WI38 (cell line): ENCODE measurements at regions not wholly inside any gene's neighbourhood (a gene's known extent, or its start where the extent isn't known, plus 50 kb on each side); places are given as distances from the start of the nearest gene placed in this dataset.

Experiments
- H3K4me3 ChIP-seq: 2 replicates; pipeline ENCODE4 v1.5.1; 2011; ENCODE audit warnings: low read depth, mild to moderate bottlenecking, control low read depth, low read length
- CTCF ChIP-seq: IDR thresholded peaks from 2 replicates; pipeline ENCODE4 v1.5.1; 2012; ENCODE audit warnings: low read depth, mild to moderate bottlenecking, control low read depth, low read length

DNA sequence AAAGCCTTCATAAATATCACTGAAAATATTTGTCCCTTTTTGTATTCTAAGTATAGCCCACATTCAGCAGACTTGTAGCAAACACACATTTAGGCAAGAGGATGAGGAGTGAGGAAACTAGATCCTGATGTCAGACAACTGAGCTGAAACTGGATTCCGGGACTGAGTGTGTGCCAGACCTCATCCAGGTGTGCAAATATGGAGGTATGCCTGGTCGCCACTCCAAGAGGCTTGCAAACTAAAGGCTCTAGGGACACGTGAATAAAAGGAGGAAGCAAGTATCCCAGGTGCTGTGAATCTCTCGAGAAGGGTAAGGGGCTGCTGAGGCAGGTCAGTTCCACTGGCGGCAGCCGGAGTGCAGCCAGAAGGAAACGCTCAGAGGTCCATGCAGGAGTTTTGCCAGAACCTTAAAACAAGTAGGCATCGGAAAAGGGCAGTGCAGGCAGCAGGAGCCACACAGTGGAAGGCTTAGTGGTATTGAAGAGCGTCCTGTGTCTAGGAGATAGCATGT lies 77.4 kb upstream of the ALDH1B1 start:
- no peak overlapping the region for H3K4me3 ChIP-seq
- no peak for TF ChIP-seq CTCF

DNA sequence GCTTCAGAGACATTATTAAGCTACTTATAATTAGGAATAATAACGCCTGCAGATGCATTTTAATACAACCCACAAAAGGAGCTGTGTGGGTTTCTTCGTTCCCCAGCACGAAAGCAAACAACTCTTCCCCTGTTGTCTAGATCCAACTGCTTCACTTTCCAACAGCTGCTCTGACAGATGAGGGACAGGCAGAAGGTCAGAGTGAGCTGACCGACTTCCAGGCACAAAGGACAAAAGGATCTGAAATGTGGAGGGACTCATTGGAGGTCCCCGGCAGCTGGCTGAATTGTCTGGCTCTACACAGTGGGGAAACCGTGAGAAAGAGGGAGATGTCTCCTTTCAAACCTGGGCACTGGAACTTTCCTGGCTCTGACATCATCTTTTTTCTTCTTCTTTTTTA lies 79.1 kb upstream of the ALDH1B1 start:
- H3K4me3 ChIP-seq, result no peak overlapping the region
- no peak for TF ChIP-seq CTCF

DNA sequence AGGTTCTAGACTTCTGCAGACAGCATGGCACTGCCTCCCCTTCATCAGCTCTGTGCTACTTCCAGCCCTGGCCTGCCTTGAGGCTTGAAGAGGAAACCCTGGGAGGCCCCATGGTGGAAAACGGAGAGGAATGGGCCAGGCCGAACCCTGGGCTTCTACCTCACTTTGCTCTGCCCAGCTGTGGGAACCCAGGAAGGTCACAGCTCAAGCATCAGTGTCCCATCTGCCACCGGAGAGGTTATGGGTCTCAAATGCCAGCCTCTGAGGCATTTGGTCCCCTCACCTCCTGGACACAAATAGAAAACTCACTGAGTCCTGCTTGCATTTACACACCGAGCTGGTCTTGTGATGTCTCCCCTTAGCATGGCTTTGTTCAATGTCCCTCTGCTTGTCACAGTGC lies 80.1 kb upstream of the ALDH1B1 start:
- no peak for TF ChIP-seq CTCF
- no peak overlapping the region for H3K4me3 ChIP-seq

DNA sequence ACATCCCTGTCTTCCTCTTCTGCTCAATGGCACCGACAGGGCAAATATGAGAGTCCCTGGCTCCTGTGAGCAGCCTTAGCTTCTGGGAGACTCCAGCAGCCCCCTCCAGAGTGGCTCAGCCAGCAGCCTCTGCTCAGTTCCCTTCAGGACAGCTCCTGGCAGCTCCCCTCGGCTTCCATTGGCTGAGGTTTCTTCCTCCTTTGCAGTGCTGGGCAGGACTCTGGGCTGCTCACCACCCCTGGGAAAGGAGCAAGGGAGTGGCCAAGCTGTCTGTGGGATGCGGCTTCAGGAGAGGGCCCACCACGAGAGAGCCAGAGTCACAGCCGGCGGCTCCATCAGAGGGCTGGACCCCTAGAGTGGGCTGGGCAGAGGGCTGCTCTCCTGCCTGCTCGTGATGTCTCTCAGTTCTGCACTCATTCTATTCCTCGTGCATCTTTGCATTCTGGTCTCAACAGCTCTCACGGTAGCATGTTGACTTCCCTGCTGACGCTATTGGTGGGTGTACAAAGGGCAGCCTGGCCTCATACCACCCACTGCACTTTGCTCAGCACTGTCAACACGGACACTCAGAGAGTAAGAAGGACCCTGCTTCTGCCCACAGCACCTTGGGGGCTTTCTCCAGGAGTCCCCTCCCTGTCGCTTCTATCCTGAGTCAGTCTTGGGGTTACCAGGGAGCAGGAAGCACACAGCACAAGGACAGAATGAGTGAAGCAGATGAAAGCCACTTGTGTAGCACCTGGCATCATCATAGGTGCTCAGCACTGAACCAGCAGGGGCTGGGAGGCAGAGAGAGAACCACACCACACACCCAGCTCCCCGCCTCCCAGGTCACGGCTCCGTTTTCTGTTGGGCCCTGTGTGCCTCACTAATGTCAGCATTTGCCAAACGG lies 80.9 kb upstream of the ALDH1B1 start:
- H3K4me3 ChIP-seq, result no peak overlapping the region
- TF ChIP-seq CTCF, result no peak

DNA sequence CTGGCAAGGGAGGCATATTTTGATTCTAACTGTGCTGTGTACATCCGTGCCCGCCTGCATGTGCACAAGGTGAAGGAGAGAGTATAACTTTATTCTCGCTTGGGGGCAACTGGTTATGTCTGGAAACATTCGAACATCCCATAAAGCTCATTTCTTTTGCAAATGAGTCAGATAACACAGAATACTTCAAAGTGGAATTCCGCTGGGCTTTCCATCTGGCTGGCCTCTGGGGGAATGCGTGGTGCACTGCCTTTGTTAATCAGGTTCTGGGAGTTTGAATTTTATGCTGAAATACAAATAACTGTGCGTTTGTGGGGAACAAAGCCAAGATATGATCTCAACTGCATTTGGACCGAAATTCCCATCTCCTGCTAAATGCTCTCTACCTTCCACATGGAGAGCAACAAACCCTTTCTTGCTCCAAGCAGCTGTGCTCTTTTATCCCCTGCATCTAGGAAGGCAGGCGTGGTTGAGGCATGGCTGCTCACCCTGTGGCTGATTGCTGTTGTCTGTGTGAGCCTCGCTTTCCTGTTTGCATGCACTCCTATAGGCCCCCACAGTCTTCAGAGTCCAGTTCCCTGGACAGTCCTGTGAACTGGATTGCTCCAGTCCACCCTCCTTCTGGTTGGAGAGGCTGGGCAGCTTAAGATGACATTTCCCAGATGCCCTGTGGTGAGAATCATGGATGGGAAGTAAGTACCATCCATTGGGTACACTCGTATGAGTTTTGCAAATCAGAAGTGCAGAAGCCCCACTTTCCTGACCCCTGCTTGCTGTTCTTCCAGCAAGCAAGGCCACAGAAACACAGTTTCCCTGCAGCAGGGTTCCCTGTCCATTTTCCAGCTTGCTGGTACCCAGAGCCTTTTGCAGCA lies 82.9 kb upstream of the ALDH1B1 start:
- TF ChIP-seq CTCF, result no peak
- H3K4me3 ChIP-seq, result no peak overlapping the region

- TF ChIP-seq CTCF, result no peak
- no peak overlapping the region for H3K4me3 ChIP-seq
Measured at GRCh38 chr9:38308136-38308535, 84.4 kb upstream of the ALDH1B1 start.

- TF ChIP-seq CTCF, result no peak
- no peak overlapping the region for H3K4me3 ChIP-seq
Measured at GRCh38 chr9:38306899-38307298, 85.6 kb upstream of the ALDH1B1 start.
